Stimulated activated CD4-positive, alpha-beta T cell treated with anti-CD3 and anti-CD28 coated beads, Interleukin-12 subunit alpha, Interleukin-12 subunit beta, amount 100 ng/mL, for 24 hours (primary cell): ENCODE measurements at regions not wholly inside any gene's neighbourhood (a gene's known extent, or its start where the extent isn't known, plus 50 kb on each side); places are given as distances from the start of the nearest gene placed in this dataset.

Experiments
- DNase-seq, 2 experiments: peaks; one replicate each; pipeline ENCODE4 v3.0.0-alpha.2; 2020; ENCODE audit warnings: low read depth in 2 of 2

GRCh38 chr6:26149240-26149639, 62.0 kb downstream of the HFE start:
- no peak for DNase-seq

GRCh38 chr6:26152226-26153101, 65.2 kb downstream of the HFE start:
- DNase-seq = no peak

- DNase-seq = no peak
Measured at GRCh38 chr6:26155061-26155930, 68.1 kb downstream of the HFE start.

GRCh38 chr6:26156105-26156849, 69.0 kb downstream of the HFE start:
- DNase-seq = peak; percentile 73 to 75

GRCh38 chr6:26156850-26157250, 69.6 kb downstream of the HFE start:
- DNase-seq = peak; percentile 29 to 68

- DNase-seq = peak in 1 of 2 experiments; percentile 35
Measured at GRCh38 chr6:26157251-26158075, 70.2 kb downstream of the HFE start.

- peak; percentile 69 to 73 for DNase-seq
Measured at GRCh38 chr6:26158076-26158580, 70.9 kb downstream of the HFE start.

GRCh38 chr6:26158581-26159356, 71.5 kb downstream of the HFE start:
- peak in 1 of 2 experiments; percentile 51 for DNase-seq

- DNase-seq = no peak
Measured at GRCh38 chr6:26159357-26160273, 72.4 kb downstream of the HFE start.

- no peak for DNase-seq
Measured at GRCh38 chr6:26161322-26161721, 74.1 kb downstream of the HFE start.

- DNase-seq = no peak
Measured at GRCh38 chr6:26162399-26162798, 75.2 kb downstream of the HFE start.

GRCh38 chr6:26163427-26164119, 76.3 kb downstream of the HFE start:
- no peak for DNase-seq

- no peak for DNase-seq
Measured at GRCh38 chr6:26164120-26164505, 76.9 kb downstream of the HFE start.

- DNase-seq = no peak
Measured at GRCh38 chr6:26165261-26165790, 78.1 kb downstream of the HFE start.

- DNase-seq = no peak
Measured at GRCh38 chr6:26170181-26170580, 83.0 kb downstream of the HFE start.

GRCh38 chr6:26170951-26171841, 84.0 kb downstream of the HFE start:
- DNase-seq = no peak

GRCh38 chr6:26172608-26172968, 85.4 kb downstream of the HFE start:
- no peak for DNase-seq
